ENCODE measurements at regions not wholly inside any gene's neighbourhood (a gene's known extent, or its start where the extent isn't known, plus 50 kb on each side); places are given as distances from the start of the nearest gene placed in this dataset.

- Histone ChIP-seq H3K9ac (ENCODE audit: low read depth, low read length, poor library complexity, severe bottlenecking) (no peak overlapping the region), H2AFZ (ENCODE audit: low read length) (no peak overlapping the region), H3K4me3 (ENCODE audit: low read length, poor library complexity, severe bottlenecking) (no peak overlapping the region), H3K4me2 (ENCODE audit: low read depth, low read length, poor library complexity, severe bottlenecking) (no peak overlapping the region), H3K79me2 (ENCODE audit: insufficient read depth, low read length) (no peaks in the 10 kb centered on the region), H3F3A (ENCODE audit: low read depth) (no peaks in the 10 kb centered on the region), H3K4me1 (ENCODE audit: insufficient read depth, low read length, poor library complexity, severe bottlenecking) (no peaks in the 10 kb centered on the region), H3K9me2 (replicated peaks; ENCODE audit: low read depth, low read length) (no peaks in the 10 kb centered on the region), H4K20me1 (ENCODE audit: insufficient read depth, low read length, poor library complexity, severe bottlenecking) (no peaks in the 10 kb centered on the region), H3K9me3 (ENCODE audit: insufficient read depth, low read depth, low read length) (no peaks in the 10 kb centered on the region), H3K36me3 (ENCODE audit: insufficient read depth, low read length) (no peaks in the 10 kb centered on the region), H3K27me3 (ENCODE audit: insufficient read depth, low read length, poor library complexity, severe bottlenecking) (no peaks in the 10 kb centered on the region)
- no peak for TF ChIP-seq CTCF (conservative IDR thresholded peaks at IDR 0.05; ENCODE audit: low read length)
- no peak for TF ChIP-seq EZH2phosphoT487 (IDR thresholded peaks at IDR 0.05; ENCODE audit: borderline replicate concordance)
Measured at GRCh38 chr4:11021333-11021732, 336.8 kb upstream of the CLNK start.

DNA sequence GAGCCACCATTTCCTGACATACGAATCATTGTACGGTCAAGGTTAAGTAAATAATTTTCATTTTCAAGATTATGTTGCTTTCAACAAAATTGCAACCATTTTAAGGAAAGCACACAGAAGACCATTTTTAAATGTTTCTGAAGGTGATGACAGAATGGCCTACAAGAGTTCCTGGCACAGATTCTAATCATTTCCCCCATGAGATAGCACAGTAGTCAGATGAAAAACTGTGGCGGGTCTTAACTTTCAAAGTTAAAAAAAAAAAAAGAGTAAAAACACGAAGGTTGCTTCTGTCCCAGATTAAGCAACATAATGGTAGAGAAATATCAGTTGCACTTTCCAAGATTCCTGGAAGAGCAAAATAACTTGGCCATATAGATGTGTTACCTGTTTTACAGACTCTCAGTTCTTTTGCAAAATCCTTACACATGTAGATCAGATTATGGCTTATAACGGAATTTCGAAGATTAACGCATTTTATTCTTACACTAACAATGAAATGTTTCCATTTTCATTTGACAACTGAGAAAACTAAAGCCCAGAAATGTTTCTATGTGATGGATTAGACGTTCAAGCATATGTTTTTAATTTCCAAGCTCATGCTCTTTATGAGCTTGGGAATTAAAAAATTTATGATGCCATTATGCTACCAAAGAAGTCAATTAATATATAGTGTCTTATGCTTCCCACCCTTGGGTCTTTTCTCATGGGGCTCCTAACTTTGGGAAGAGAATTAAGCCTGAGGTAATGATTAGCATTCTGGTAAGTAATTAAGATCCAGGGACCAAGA lies 335.1 kb upstream of the CLNK start:
- Histone ChIP-seq H3K9me2 (replicated peaks; ENCODE audit: low read depth, low read length) (no peaks in the 10 kb centered on the region), H3K4me2 (ENCODE audit: low read depth, low read length, poor library complexity, severe bottlenecking) (no peak overlapping the region), H3K9me3 (ENCODE audit: insufficient read depth, low read depth, low read length) (no peaks in the 10 kb centered on the region), H4K20me1 (ENCODE audit: insufficient read depth, low read length, poor library complexity, severe bottlenecking) (no peaks in the 10 kb centered on the region), H3K4me3 (ENCODE audit: low read length, poor library complexity, severe bottlenecking) (no peak overlapping the region), H3F3A (ENCODE audit: low read depth) (no peaks in the 10 kb centered on the region), H3K79me2 (ENCODE audit: insufficient read depth, low read length) (no peaks in the 10 kb centered on the region), H3K27me3 (ENCODE audit: insufficient read depth, low read length, poor library complexity, severe bottlenecking) (no peaks in the 10 kb centered on the region), H3K36me3 (ENCODE audit: insufficient read depth, low read length) (no peaks in the 10 kb centered on the region), H3K4me1 (ENCODE audit: insufficient read depth, low read length, poor library complexity, severe bottlenecking) (no peaks in the 10 kb centered on the region), H3K9ac (ENCODE audit: low read depth, low read length, poor library complexity, severe bottlenecking) (no peak overlapping the region), H2AFZ (ENCODE audit: low read length) (no peak overlapping the region)
- TF ChIP-seq EZH2phosphoT487 (IDR thresholded peaks at IDR 0.05; ENCODE audit: borderline replicate concordance) (no peak), CTCF (conservative IDR thresholded peaks at IDR 0.05; ENCODE audit: low read length) (no peak)

DNA sequence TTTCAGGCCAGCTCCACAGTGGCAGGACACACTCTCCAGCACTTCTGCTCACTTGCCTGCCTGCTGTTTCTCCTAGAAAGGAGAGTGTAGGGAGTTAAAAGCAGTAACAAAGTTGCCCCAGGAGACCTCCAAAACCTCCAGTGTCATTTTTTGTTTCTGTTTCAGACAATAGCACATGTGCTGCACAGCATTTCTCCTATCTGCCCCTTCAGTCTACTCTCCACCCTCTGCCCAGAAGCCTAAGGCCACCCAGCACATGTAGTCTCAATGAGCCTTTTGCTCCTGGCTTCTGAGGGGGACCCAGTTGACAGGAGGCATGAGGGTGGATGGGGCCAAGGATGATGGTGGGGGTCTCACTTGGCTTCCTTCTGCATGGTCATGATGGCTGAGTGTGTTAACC lies 329.6 kb upstream of the CLNK start:
- no peaks in the 10 kb centered on the region for H4K20me1 ChIP-seq (ENCODE audit: insufficient read depth, low read length, poor library complexity, severe bottlenecking)

More for the DNA sequence above, 329.6 kb upstream of the CLNK start:
- H3K4me1 ChIP-seq (ENCODE audit: insufficient read depth, low read length, poor library complexity, severe bottlenecking), result peaks cover 13% of the 10 kb centered on the region
- H3K9me2 ChIP-seq (replicated peaks; ENCODE audit: low read depth, low read length), result no peaks in the 10 kb centered on the region
- no peaks in the 10 kb centered on the region for H3K79me2 ChIP-seq (ENCODE audit: insufficient read depth, low read length)
- no peak overlapping the region for H3K4me3 ChIP-seq (ENCODE audit: low read length, poor library complexity, severe bottlenecking)
- H3K4me2 ChIP-seq (ENCODE audit: low read depth, low read length, poor library complexity, severe bottlenecking), result no peak overlapping the region
- H3K9me3 ChIP-seq (ENCODE audit: insufficient read depth, low read depth, low read length), result no peaks in the 10 kb centered on the region
- no peaks in the 10 kb centered on the region for H3F3A ChIP-seq (ENCODE audit: low read depth)
- H3K27me3 ChIP-seq (ENCODE audit: insufficient read depth, low read length, poor library complexity, severe bottlenecking), result no peaks in the 10 kb centered on the region
- no peaks in the 10 kb centered on the region for H3K36me3 ChIP-seq (ENCODE audit: insufficient read depth, low read length)
- no peak for TF ChIP-seq EZH2phosphoT487 (IDR thresholded peaks at IDR 0.05; ENCODE audit: borderline replicate concordance)
- no peak for TF ChIP-seq CTCF (conservative IDR thresholded peaks at IDR 0.05; ENCODE audit: low read length)
- no peak overlapping the region for H2AFZ ChIP-seq (ENCODE audit: low read length)
- H3K9ac ChIP-seq (ENCODE audit: low read depth, low read length, poor library complexity, severe bottlenecking), result no peak overlapping the region

All from Loucy (cell line).